ENCODE measurements at regions not wholly inside any gene's neighbourhood (a gene's known extent, or its start where the extent isn't known, plus 50 kb on each side); places are given as distances from the start of the nearest gene placed in this dataset.

DNA sequence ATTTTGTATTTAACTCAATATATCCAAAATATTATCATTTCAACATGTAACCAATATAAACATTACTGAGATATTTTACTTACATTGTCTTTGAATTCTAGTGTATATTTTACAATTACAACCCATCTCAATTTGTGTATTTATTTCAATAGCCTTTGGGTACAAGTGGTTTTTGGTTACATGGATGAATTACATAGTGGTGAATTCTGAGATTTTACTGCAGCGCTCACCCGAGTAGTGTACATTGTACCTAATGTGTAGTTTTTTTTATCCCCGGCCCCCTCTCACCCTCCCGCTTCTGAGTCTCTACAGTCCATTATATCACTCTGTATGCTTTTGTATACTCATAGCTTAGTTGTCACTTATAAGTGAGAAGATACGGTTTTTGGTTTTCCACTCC, 117.0 kb upstream of the GALNT2 start (continued):
- TF ChIP-seq, protein P1, sequence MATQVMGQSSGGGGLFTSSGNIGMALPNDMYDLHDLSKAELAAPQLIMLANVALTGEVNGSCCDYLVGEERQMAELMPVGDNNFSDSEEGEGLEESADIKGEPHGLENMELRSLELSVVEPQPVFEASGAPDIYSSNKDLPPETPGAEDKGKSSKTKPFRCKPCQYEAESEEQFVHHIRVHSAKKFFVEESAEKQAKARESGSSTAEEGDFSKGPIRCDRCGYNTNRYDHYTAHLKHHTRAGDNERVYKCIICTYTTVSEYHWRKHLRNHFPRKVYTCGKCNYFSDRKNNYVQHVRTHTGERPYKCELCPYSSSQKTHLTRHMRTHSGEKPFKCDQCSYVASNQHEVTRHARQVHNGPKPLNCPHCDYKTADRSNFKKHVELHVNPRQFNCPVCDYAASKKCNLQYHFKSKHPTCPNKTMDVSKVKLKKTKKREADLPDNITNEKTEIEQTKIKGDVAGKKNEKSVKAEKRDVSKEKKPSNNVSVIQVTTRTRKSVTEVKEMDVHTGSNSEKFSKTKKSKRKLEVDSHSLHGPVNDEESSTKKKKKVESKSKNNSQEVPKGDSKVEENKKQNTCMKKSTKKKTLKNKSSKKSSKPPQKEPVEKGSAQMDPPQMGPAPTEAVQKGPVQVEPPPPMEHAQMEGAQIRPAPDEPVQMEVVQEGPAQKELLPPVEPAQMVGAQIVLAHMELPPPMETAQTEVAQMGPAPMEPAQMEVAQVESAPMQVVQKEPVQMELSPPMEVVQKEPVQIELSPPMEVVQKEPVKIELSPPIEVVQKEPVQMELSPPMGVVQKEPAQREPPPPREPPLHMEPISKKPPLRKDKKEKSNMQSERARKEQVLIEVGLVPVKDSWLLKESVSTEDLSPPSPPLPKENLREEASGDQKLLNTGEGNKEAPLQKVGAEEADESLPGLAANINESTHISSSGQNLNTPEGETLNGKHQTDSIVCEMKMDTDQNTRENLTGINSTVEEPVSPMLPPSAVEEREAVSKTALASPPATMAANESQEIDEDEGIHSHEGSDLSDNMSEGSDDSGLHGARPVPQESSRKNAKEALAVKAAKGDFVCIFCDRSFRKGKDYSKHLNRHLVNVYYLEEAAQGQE (IDR thresholded peaks at IDR 0.05) = no peak
- no peak for TF ChIP-seq RNF2 (IDR thresholded peaks at IDR 0.05; ENCODE audit: borderline replicate concordance, low read depth)
- no peak for TF ChIP-seq TP53 (CRISPR knock-in tag; IDR thresholded peaks at IDR 0.05)
- TF ChIP-seq, protein P2, sequence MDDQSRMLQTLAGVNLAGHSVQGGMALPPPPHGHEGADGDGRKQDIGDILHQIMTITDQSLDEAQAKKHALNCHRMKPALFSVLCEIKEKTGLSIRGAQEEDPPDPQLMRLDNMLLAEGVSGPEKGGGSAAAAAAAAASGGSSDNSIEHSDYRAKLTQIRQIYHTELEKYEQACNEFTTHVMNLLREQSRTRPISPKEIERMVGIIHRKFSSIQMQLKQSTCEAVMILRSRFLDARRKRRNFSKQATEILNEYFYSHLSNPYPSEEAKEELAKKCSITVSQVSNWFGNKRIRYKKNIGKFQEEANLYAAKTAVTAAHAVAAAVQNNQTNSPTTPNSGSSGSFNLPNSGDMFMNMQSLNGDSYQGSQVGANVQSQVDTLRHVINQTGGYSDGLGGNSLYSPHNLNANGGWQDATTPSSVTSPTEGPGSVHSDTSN (IDR thresholded peaks at IDR 0.05) = no peak
- TF ChIP-seq FOSL2 (IDR thresholded peaks at IDR 0.05) = no peak
- no peak for TF ChIP-seq FOSL2 (CRISPR knock-in tag; IDR thresholded peaks at IDR 0.05)

DNA sequence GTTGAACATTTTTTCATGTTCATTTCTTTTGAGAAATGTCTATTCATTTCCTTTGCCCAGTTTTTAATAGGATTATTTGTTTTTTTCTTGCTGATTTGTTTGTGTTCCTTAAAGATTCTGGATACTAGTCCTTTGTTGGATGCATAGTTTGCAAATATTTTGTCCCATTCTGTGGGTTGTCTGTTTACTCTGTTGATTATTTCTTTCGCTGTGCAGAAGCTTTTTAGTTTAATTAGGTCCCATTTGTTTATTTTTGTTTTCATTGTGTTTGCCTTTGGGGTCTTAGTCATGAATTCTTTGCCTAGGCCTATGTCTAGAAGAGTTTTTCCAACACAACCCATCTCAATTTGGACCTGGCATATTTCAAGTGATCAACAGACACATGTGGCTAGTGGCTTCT, 116.1 kb upstream of the GALNT2 start:
- 6% methylated on average over 1 of the region's 1 CpG for WGBS (ENCODE audit: missing lambda C conversion rate)

More for the DNA sequence above, 116.1 kb upstream of the GALNT2 start:
- ChIA-PET POLR2A (no interaction called here), CTCF (no interaction called here)
- no peaks in the 10 kb centered on the region for H3K4me1 ChIP-seq
- DNase-seq (ENCODE audit: low read depth in 1 of 2, low spot score in 1 of 2) (no peak), ATAC-seq (no peak), FAIRE-seq (no peak)
- no peak overlapping the region for H3K27ac ChIP-seq
- no peak overlapping the region for H3K4me3 ChIP-seq
- TF ChIP-seq EHF (CRISPR knock-in tag; IDR thresholded peaks at IDR 0.05) = no peak
- TF ChIP-seq, protein P3, sequence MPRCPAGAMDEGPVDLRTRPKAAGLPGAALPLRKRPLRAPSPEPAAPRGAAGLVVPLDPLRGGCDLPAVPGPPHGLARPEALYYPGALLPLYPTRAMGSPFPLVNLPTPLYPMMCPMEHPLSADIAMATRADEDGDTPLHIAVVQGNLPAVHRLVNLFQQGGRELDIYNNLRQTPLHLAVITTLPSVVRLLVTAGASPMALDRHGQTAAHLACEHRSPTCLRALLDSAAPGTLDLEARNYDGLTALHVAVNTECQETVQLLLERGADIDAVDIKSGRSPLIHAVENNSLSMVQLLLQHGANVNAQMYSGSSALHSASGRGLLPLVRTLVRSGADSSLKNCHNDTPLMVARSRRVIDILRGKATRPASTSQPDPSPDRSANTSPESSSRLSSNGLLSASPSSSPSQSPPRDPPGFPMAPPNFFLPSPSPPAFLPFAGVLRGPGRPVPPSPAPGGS (IDR thresholded peaks at IDR 0.05) = no peak
- TF ChIP-seq HEYL (CRISPR knock-in tag; IDR thresholded peaks at IDR 0.05) = no peak
- no peak for TF ChIP-seq CBX8 (IDR thresholded peaks at IDR 0.05)
- TF ChIP-seq, protein P4, sequence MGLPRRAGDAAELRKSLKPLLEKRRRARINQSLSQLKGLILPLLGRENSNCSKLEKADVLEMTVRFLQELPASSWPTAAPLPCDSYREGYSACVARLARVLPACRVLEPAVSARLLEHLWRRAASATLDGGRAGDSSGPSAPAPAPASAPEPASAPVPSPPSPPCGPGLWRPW (IDR thresholded peaks at IDR 0.05) = no peak
- no peak for TF ChIP-seq CBX2 (IDR thresholded peaks at IDR 0.05; ENCODE audit: borderline replicate concordance, low read depth)
- no peak for TF ChIP-seq NR3C1 (IDR thresholded peaks at IDR 0.05)
- TF ChIP-seq RFX5 (IDR thresholded peaks at IDR 0.05) = no peak
- no peak for TF ChIP-seq EP300 (IDR thresholded peaks at IDR 0.05)
- TF ChIP-seq FOSB (CRISPR knock-in tag; IDR thresholded peaks at IDR 0.05) = no peak
- no peak for TF ChIP-seq ZC3H11A (IDR thresholded peaks at IDR 0.05)
- no peak for TF ChIP-seq HOXB5 (CRISPR knock-in tag; IDR thresholded peaks at IDR 0.05)
- TF ChIP-seq, protein P5, sequence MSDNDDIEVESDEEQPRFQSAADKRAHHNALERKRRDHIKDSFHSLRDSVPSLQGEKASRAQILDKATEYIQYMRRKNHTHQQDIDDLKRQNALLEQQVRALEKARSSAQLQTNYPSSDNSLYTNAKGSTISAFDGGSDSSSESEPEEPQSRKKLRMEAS (IDR thresholded peaks at IDR 0.05) = no peak
- no peak for TF ChIP-seq POLR2AphosphoS2 (conservative IDR thresholded peaks at IDR 0.05; ENCODE audit: low read length)
- TF ChIP-seq, protein P2 (IDR thresholded peaks at IDR 0.05) = no peak
- no peak for TF ChIP-seq RCOR1 (IDR thresholded peaks at IDR 0.05; ENCODE audit: low read depth, low read length)
- TF ChIP-seq RAD21 (conservative IDR thresholded peaks at IDR 0.05 in 1 of 2, IDR thresholded peaks at IDR 0.05 in 1 of 2) = no peak
- no peak for TF ChIP-seq CHD4 (IDR thresholded peaks at IDR 0.05; ENCODE audit: borderline replicate concordance)
- TF ChIP-seq, protein P1 (IDR thresholded peaks at IDR 0.05) = no peak
- H3K9me3 ChIP-seq = no peaks in the 10 kb centered on the region
- H3K4me2 ChIP-seq = no peak overlapping the region
